ENCODE measurements at regions not wholly inside any gene's neighbourhood (a gene's known extent, or its start where the extent isn't known, plus 50 kb on each side); places are given as distances from the start of the nearest gene placed in this dataset.

DNA sequence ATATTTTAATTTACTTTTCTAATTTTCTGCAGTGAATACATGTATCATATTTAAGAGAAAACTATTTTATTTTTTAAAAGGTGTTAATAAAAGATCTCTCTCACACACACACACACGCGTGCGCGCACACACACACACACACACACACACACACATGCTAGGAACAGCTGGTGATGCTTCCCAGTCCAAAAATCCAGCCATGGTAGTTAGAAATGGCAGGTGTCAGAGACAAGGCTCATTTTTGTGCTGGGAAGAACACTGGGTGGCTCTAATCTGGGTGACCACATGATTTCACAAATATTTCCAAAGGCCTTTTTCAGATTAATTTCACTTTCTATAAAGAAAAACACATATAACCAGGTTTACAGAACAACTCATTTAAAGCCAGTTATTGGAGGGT, 104.5 kb upstream of the NCK2 start (continued):
- TF ChIP-seq USF2 (IDR thresholded peaks at IDR 0.05; ENCODE audit: low read length) (no peak), JUND (IDR thresholded peaks at IDR 0.05; ENCODE audit: low read length) (no peak), RXRA (IDR thresholded peaks at IDR 0.05; ENCODE audit: insufficient read depth, low read depth, low read length) (no peak)
